Subcutaneous abdominal adipose tissue (tissue), 5 donors: ENCODE measurements at regions not wholly inside any gene's neighbourhood (a gene's known extent, or its start where the extent isn't known, plus 50 kb on each side); places are given as distances from the start of the nearest gene placed in this dataset.

Experiments
- H3K27ac ChIP-seq: one replicate; pipeline ENCODE4 v1.7.0; 2013; ENCODE audit warnings: low read depth, mild to moderate bottlenecking, inconsistent platforms, low read length, moderate library complexity
- H3K27me3 ChIP-seq, 5 donors: one replicate each; pipeline ENCODE4 v1.7.0; 2013; ENCODE audit warnings: low read length in 5 of 5, inconsistent platforms in 1 of 5; ENCODE audit not compliant: control insufficient read depth in 5 of 5, insufficient read depth in 4 of 5
- H3K36me3 ChIP-seq, 5 donors: one replicate each; pipeline ENCODE4 v1.7.0; 2013; ENCODE audit warnings: low read length in 5 of 5; ENCODE audit not compliant: control insufficient read depth in 5 of 5, insufficient read depth in 5 of 5
- H3K4me1 ChIP-seq, 5 donors: one replicate each; pipeline ENCODE4 v1.7.0; 2013; ENCODE audit warnings: low read length in 5 of 5, mild to moderate bottlenecking in 3 of 5, moderate library complexity in 1 of 5; ENCODE audit not compliant: control insufficient read depth in 5 of 5, insufficient read depth in 5 of 5
- H3K4me3 ChIP-seq, 5 donors: one replicate each; pipeline ENCODE4 v1.7.0; 2013; ENCODE audit warnings: low read length in 5 of 5, low read depth in 1 of 5
- H3K9ac ChIP-seq, 5 donors: one replicate each; pipeline ENCODE4 v1.7.0; 2013; ENCODE audit warnings: low read length in 5 of 5, mild to moderate bottlenecking in 4 of 5, moderate library complexity in 3 of 5
- H3K9me3 ChIP-seq, 5 donors: one replicate each; pipeline ENCODE4 v1.7.0; 2013; ENCODE audit warnings: low read length in 5 of 5; ENCODE audit not compliant: control insufficient read depth in 5 of 5
- donor health status: healthy.
- donor health status: healthy.
- donor health status: healthy.
- donor health status: healthy.
- donor health status: healthy.

DNA sequence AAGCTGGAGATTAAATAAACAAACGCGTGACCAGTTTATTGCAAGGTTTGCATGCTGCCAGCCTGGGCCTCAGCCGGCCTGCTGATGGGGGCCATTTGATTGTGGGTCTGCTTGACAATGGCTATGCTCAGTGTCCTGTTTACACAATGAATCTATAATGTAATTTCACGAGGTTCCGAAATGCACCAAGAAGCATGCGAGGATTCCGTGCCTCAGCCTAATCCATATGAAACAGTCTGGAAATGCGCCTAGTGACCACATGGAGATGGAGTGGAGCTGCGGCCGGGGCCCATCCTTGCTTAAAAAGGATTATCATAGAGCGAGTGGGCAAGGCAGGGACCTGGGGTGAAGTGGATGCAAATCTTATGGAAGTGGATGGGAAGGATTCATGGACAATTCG is 382.4 kb downstream of the CDK5RAP2 start:
- Histone ChIP-seq H3K36me3 (no peaks in the 10 kb centered on the region), H3K9ac (no peak overlapping the region), H3K27ac (no peak overlapping the region), H3K4me3 (no peak overlapping the region), H3K9me3 (no peaks in the 10 kb centered on the region), H3K27me3 (no peaks in the 10 kb centered on the region), H3K4me1 (no peaks in the 10 kb centered on the region)

DNA sequence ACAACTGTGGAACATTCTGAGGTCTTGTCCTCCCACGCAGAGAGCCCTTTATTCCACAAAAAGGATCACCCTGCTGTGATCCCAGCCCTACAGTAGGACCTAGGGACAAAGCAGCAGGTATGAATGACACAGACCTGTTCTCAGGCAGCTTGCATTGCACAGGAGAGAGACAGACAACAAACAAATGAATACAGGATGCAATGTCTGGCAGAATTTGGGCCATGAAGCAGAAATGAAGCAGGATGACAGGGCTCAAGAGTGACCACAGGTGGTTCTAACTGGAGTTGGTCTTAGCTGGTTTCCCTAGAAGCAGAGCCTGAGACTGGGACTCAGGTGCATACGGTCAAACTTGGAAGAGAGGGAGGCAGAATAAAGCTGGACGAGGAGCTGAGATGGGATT is 388.8 kb downstream of the CDK5RAP2 start:
- Histone ChIP-seq H3K4me1 (peaks cover 0 to 5% (median 0%) of the 10 kb centered on the region in 5 donors), H3K36me3 (no peaks in the 10 kb centered on the region), H3K9me3 (no peaks in the 10 kb centered on the region), H3K4me3 (no peak overlapping the region), H3K27me3 (no peaks in the 10 kb centered on the region), H3K9ac (no peak overlapping the region), H3K27ac (no peak overlapping the region)

GRCh38 chr9:120187758-120188157 is 392.2 kb downstream of the CDK5RAP2 start:
- H3K9ac ChIP-seq = no peak overlapping the region
- H3K4me3 ChIP-seq = no peak overlapping the region
- H3K27ac ChIP-seq = no peak overlapping the region
- no peaks in the 10 kb centered on the region for H3K36me3 ChIP-seq
- H3K4me1 ChIP-seq = peaks cover 0 to 6% (median 0%) of the 10 kb centered on the region in 5 donors
- peaks cover 0 to 4% (median 0%) of the 10 kb centered on the region in 5 donors for H3K27me3 ChIP-seq
- peaks cover 0 to 3% (median 0%) of the 10 kb centered on the region in 5 donors for H3K9me3 ChIP-seq

- H3K27ac ChIP-seq = no peak overlapping the region
- H3K36me3 ChIP-seq = no peaks in the 10 kb centered on the region
- H3K4me1 ChIP-seq = peaks cover 0 to 6% (median 0%) of the 10 kb centered on the region in 5 donors
- H3K27me3 ChIP-seq = peaks cover 0 to 4% (median 0%) of the 10 kb centered on the region in 5 donors
- peaks cover 0 to 3% (median 0%) of the 10 kb centered on the region in 5 donors for H3K9me3 ChIP-seq
- no peak overlapping the region for H3K9ac ChIP-seq
- H3K4me3 ChIP-seq = no peak overlapping the region
Measured at GRCh38 chr9:120186276-120186675, 393.7 kb downstream of the CDK5RAP2 start.

GRCh38 chr9:120184266-120184665 is 395.7 kb downstream of the CDK5RAP2 start:
- H3K27me3 ChIP-seq = peaks cover 0 to 4% (median 0%) of the 10 kb centered on the region in 5 donors
- no peaks in the 10 kb centered on the region for H3K36me3 ChIP-seq
- H3K9me3 ChIP-seq = peaks cover 0 to 3% (median 0%) of the 10 kb centered on the region in 5 donors
- no peak overlapping the region for H3K27ac ChIP-seq
- peaks cover 0 to 6% (median 0%) of the 10 kb centered on the region in 5 donors for H3K4me1 ChIP-seq
- H3K4me3 ChIP-seq = no peak overlapping the region
- no peak overlapping the region for H3K9ac ChIP-seq

- H3K36me3 ChIP-seq = no peaks in the 10 kb centered on the region
- no peak overlapping the region for H3K4me3 ChIP-seq
- no peak overlapping the region for H3K9ac ChIP-seq
- H3K4me1 ChIP-seq = peaks cover 0 to 6% (median 0%) of the 10 kb centered on the region in 5 donors
- peaks cover 0 to 3% (median 0%) of the 10 kb centered on the region in 5 donors for H3K9me3 ChIP-seq
- peaks cover 0 to 4% (median 0%) of the 10 kb centered on the region in 5 donors for H3K27me3 ChIP-seq
- H3K27ac ChIP-seq = no peak overlapping the region
Measured at GRCh38 chr9:120183615-120184014, 396.4 kb downstream of the CDK5RAP2 start.

DNA sequence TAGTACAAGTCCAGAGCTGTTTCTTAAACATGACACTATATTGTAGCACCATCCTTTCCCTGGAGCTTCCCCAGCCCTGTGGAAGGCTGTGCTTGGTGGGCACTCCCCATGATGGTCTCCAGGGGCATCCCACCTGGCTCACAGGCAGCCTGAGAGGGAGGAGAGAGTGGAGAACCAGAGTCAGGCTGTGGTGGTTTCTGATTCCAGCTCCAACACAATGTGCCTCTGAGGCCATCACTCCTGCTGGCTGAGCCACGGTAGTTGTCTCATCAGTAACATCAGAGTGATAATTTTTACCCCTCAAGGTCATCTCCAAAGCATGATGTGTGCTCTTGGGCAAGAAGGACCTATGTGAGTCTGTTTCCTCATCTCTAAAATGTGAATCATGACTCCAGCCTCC is 398.0 kb downstream of the CDK5RAP2 start:
- Histone ChIP-seq H3K9me3 (peaks cover 0 to 3% (median 0%) of the 10 kb centered on the region in 5 donors), H3K36me3 (no peaks in the 10 kb centered on the region), H3K27ac (no peak overlapping the region), H3K27me3 (peaks cover 0 to 4% (median 0%) of the 10 kb centered on the region in 5 donors), H3K4me1 (peaks cover 0 to 6% (median 0%) of the 10 kb centered on the region in 5 donors), H3K4me3 (no peak overlapping the region), H3K9ac (no peak overlapping the region)

- Histone ChIP-seq H3K36me3 (no peaks in the 10 kb centered on the region), H3K9ac (no peak overlapping the region), H3K27me3 (no peaks in the 10 kb centered on the region), H3K4me1 (no peaks in the 10 kb centered on the region), H3K4me3 (no peak overlapping the region), H3K27ac (no peak overlapping the region), H3K9me3 (no peaks in the 10 kb centered on the region)
Measured at GRCh38 chr9:120177121-120177520, 402.8 kb downstream of the CDK5RAP2 start.

DNA sequence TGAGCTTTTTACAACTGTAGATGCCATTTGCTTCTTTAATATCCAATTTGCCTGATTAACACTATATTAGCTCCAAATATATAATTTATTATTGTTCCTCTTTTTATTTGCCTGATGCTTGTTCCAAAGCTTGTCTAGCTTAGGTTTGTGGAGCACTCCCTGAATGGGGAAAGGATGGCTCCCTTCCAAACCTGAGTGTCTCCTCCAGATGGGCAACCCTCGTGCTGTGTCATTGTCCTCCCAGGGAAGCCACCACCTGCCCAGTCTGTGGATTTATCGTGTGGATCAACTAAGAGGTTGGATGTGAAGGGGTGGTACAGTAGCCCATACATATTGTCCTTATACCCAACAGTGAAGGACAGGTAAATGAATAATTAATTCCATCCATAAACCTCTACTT is 404.9 kb downstream of the CDK5RAP2 start:
- Histone ChIP-seq H3K9me3 (no peaks in the 10 kb centered on the region), H3K27ac (no peak overlapping the region), H3K27me3 (no peaks in the 10 kb centered on the region), H3K4me1 (no peaks in the 10 kb centered on the region), H3K36me3 (no peaks in the 10 kb centered on the region), H3K4me3 (no peak overlapping the region), H3K9ac (no peak overlapping the region)

DNA sequence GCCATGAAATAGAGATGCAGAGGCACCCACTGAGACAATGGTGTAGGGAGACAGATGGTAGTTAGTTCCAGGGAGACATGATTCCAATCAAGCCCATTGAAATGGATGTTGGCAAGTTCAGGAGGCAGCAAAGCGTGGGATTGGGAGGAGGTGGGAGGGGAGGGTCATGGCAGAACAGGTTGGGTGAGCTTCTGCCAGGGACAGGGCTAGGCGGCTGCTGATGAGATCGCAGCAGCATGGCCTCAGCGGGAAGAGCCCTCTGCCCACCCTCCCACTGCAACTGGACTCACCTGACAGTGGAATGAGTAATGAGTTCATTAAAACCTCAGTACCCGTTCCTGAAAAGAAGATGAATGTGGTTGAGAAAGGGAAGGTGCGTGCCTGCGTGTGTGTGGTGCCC is 418.2 kb downstream of the CDK5RAP2 start:
- peaks cover 0 to 10% (median 6%) of the 10 kb centered on the region in 5 donors for H3K9me3 ChIP-seq
- H3K27ac ChIP-seq = no peak overlapping the region
- no peaks in the 10 kb centered on the region for H3K4me1 ChIP-seq
- H3K9ac ChIP-seq = no peak overlapping the region
- no peaks in the 10 kb centered on the region for H3K27me3 ChIP-seq
- H3K36me3 ChIP-seq = no peaks in the 10 kb centered on the region
- H3K4me3 ChIP-seq = no peak overlapping the region

- peaks cover 0 to 13% (median 8%) of the 10 kb centered on the region in 5 donors for H3K9me3 ChIP-seq
- no peak overlapping the region for H3K4me3 ChIP-seq
- no peaks in the 10 kb centered on the region for H3K36me3 ChIP-seq
- no peaks in the 10 kb centered on the region for H3K4me1 ChIP-seq
- H3K27me3 ChIP-seq = no peaks in the 10 kb centered on the region
- H3K9ac ChIP-seq = no peak overlapping the region
- no peak overlapping the region for H3K27ac ChIP-seq
Measured at GRCh38 chr9:120158221-120158620, 421.7 kb downstream of the CDK5RAP2 start.
